ENCODE measurements at regions not wholly inside any gene's neighbourhood (a gene's known extent, or its start where the extent isn't known, plus 50 kb on each side); places are given as distances from the start of the nearest gene placed in this dataset.
"Not testable (repeated sequence)": the region's sequence is repeated elsewhere in the genome, so short reads cannot be mapped to it uniquely, and the experiment has no call there.

DNA sequence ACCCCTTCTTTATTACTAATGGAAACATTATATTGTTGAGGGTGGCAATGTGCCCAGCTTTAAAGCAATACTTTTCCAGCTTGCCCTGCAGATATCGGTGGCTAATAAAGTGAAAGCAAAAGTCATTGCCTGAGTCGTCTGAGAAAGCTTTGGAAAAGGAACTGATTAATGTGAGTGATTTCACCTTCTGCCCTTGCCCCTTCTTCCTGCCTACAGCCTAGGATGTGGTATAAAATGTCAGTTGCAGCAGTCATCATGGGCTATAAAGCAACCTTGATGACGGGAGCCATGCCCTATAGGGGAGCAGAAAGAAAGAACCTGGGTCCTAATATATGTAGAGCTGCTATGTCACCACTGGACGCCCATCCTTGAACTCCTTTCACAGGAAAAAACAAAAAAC, 132.4 kb upstream of the USP9X start:
- no peak for DNase-seq

DNA sequence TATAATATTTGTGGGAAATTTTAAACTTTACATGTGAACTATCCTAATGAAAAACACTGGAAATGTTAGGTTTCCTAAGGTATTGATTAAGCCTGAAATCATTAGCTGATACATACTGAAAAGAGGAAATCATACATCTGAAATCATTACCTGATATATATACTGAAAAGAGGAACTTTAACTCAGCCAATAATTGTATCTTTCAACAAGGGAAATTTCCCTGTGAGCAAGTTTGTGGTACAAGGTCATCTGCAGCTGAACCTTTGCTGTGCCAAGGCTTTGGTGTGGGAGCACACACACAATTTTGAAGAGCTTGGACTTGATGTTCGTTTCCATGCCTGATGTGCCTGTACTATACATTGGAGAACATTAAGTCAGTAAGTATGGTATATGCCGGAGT, 131.9 kb upstream of the USP9X start:
- no peak for DNase-seq

DNA sequence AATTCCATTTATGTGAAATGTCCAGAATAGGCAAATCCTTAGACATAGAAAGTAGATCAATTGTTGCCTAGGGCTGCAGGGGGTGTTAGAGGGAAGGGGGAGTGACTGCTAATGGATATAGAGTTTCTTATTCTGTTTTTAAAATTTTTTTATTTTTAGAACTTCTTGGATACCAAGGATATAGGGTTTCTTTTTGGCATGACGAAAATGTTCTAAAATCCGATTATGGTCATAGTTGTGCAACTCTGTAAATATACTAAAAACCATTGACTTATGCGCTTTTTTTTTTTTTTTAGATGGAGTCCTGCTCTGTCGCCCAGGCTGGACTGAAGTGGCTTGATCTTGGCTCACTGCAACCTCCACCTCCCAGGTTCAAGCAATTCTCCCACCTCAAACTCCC, 125.2 kb upstream of the USP9X start:
- no peak for DNase-seq

DNA sequence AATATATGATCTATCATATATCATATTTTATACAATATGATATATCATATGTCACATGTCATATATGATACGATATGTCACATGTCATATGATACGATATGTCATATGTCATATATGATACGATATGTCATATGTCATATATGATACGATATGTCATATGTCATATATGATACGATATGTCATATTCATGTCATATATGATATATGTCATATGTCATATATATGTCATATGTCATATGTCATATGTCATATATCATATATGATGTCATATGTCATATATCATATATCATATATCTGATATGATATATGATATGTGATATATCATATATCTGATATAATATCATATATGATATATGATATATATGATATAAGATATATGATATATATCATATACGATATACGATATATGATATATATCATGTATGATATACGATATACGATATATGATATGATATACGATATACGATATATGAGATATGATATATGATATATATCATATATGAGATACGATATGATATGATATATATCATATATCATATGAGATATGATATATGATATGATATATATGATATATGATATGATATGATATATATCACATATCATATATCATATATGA, 122.3 kb upstream of the USP9X start:
- no peak for DNase-seq

DNA sequence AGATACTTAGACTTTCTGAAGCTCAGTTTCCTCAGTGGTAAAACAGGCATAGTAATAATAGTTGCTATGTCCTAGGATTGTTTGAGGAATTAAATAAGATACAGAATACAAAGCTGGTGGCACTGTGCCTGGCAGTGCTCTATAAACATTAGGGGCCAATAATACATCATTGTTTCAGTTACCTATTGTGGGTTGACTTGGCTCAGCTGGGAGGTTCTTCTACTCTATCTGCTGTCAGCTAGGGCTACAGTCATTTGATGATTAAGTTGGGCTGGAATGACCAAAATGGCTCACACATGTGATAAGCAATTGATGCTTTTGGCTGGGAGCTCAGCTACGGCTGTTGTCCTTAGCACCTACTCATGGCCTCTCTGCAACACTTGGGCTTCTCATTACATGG, 121.2 kb upstream of the USP9X start:
- DNase-seq: no peak

DNA sequence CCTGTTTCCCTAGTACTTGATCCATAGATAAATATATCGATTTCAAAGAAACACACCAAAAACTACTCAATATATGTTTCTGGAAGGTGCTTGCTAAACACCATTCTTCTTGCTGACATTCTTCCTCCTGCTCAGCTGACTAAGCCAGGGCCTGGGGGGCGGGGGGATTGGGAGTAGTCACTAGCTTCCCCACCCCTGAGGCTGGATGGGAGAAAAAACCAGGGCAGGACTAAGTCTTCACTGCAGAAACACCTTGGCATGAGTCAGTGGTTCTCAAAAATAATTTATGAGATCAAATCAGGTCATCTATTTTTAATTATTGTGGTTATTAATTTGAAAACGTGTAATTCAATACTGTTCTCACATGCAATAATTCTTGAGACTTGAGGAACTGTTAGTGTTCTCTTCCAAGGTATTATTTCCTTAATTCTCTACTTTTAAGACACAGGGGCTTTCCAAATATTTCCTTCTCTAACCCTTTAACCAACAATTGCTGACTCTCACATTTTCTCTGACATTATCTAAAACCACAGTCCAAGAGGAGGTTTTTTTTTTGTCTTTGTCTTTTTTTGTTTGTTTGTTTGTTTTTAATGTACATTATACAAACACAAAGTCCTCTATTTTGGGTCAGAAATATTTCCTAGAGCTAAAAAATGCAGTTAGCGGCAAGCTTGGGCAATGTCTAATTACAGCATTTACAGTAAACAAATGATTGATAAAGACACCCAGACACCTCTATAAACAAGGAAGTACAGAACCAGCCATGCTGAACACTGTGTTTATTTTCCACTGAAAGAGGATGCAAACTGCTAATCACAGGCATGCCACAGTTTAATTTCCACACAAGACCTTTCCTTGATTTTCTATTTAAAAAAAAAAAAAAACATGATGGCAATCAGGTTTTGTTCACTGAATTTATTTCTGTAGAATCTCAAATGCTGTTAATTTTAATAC, 120.3 kb upstream of the USP9X start:
- no peak for DNase-seq

DNA sequence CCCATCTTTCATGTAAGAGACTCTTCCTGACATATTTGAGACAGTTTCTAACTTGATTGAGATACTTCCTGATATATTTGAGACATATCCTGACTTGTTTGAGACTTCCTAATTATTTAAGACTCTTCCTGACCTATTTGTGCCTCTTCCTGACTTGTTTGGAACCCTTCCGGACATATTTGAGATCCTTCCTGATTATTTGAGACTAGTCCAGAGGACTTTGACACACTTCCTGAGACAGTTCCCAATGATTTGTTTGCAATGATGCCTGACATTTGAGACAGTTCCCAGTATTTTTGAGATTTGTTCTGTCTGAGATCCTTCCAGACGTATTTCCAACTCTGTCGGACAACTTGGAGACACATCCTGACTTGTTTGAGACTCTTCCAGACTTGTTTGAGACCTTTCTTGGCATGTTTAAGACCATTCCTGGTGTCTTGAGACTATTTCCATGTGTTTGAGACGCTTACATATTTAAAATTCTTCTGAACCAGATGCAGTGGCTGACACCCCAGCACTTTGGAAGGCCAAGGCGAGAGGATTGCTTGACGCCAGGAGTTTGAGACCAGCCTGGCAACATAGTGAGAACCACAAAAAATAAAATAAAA, 118.9 kb upstream of the USP9X start:
- DNase-seq: no peak

DNA sequence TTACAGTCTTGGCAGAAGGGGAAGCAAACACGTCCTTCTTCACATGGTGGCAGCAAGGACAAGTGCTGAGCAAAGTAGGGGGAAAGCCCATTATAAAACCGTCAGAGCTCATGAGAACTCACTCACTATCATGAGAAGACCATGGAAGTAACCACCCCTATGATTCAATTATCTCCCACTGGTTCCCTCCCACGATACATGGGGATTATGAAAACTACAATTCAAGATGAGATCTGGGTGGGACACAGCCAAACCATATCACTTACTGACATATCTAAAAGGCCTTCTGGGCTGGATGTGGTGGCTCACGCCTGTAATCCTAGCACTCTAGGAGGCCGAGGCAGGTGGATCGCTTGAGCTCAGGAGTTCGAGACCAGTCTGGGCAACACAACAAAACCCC, 117.1 kb upstream of the USP9X start:
- no peak for DNase-seq

DNA sequence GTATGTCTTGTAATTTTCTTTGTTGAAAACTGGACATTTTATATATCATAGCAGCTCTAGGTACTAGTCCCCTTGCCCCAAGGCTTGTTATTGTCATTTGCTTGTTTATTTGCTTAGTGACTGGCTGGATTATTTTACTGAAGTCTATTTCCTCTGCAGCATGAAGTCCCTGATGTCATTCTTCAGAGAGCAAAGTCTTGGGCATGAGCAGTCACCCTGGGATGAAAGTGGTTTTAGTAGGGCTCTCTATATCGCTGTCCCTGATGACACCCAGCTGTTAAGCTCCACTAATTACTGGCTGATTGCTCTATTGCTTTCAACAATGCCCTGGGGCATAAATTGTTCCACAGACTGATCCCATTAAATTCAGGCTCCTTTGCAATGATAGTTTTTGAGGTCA, 113.5 kb upstream of the USP9X start:
- no peak for DNase-seq

DNA sequence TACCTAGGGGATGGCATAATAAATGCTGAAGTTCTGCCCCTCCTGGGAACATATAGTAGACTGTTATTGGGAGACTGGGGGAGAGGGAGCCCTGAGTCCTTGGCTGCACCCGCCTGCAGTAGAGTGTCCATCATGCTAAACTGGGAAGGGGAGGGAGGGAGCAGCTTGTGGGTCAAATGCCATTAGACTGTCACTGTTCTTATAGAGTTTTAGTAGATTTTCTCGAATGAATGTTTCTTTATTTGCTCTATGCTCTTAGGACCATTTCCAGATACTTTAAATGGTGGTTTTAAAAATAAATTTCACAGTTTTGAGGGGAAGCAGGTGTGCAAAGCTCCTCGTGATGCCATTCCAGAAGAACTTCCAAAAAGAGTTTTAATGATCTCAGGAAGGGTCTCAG, 111.6 kb upstream of the USP9X start:
- no peak for DNase-seq

DNA sequence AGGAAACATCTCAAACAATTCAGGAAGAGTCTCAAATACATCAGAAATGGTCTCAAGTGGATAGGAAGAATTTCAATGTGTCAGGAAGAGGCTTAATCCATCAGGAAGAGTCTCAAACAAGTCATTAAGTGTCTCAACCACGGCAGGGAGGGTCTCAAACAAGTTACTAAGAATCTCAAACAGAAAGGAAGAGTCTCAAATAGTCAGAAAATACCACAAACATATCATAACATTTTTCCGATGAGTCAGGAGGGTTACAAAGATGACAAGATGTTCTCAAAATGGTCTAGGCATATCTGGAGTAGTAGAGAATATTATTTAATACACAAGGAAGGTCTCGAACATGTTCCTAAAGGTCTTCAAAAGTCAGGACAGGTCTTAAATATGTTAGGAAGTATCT, 109.3 kb upstream of the USP9X start:
- no peak for DNase-seq

DNA sequence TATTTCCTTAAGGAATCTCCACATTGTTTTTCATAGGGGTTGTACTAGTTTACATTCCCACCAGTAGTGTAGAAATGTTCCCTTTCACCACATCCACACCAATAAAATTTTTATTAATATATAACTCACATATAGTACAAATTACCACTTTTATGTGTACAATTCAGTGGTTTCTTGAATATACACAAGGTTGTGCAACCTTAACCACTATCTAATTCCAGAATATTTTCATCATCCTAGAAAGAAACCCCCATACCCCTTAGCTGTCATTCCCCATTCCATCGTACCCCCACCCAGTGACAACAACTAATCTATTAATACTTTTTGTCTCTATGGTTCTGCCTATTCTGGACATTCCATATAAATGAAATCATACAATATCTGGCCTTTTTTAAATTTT, 108.3 kb upstream of the USP9X start:
- no peak for DNase-seq

DNA sequence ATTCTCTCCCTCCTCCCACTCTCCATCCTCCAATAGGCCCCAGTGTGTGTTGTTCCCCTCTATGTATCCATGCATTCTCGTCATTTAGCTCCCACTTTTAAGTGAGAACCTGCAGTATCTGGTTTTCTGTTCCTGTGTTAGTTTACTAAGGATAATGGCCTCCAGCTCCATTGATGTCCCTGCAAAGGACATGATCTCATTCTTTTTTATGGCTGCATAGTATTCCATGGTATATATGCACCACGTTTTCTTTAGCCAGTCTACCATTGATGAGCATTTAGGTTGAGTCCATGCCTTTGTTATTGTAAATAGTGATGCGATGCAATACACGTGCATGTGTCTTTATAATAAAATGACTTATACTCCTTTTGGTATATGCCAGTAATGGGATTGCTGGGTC, 100.3 kb upstream of the USP9X start:
- DNase-seq: no peak

DNA sequence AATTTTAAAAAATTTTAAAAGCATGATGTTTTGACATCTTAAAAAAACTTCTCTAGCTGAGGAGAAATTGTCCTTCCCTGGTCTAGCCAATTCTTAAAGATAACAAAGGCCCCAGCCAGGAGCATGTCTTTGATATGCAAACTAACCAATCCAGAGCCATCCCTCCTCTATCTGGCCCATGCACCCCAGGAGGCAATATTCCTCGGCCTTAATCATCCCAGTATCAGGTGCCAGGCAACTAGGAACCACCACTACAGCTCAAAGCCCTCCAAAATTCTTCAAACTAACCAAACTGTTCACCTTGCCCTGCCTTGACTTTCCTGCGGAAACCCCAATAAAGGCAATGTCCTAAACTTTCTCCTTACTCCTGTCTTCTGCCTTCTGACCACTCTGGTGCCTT, 97.8 kb upstream of the USP9X start:
- no peak for DNase-seq

DNA sequence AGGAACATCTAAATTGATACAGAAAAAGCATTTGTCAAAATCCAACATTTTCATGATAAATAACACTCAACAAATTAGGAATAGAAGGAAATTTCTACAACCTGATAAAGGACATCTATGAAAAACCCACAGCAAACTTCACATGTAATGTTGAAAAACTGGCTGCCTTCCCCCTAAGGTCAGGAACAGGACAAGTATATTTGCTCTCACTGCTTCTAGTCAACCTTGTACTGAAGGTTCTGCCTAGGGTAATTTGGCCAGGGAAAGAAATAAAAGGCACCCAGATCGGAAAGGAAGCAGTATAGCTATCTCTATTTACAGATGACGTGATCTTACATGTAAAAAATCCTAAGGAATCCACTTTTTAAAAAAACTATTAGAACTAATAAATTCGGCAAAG, 97.1 kb upstream of the USP9X start:
- no peak for DNase-seq

DNA sequence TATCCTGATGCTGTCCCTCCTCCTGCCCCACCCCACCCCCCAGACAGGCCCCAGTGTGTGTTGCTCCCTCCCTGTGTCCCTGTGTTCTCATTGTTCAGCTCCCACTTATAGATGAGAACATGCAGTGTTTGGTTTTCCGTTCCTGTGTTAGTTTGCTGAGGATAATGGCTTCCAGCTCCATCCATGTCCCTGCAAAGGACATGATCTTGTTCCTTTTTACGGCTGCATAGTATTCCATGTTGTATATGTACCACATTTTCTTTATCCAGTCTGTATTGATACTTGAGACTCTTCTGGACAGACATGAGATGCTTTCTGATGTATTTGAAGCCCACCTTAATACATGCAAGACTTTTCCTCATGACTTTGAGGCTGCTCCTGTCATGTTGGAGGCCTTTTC, 91.8 kb upstream of the USP9X start:
- DNase-seq: not testable (repeated sequence)

DNA sequence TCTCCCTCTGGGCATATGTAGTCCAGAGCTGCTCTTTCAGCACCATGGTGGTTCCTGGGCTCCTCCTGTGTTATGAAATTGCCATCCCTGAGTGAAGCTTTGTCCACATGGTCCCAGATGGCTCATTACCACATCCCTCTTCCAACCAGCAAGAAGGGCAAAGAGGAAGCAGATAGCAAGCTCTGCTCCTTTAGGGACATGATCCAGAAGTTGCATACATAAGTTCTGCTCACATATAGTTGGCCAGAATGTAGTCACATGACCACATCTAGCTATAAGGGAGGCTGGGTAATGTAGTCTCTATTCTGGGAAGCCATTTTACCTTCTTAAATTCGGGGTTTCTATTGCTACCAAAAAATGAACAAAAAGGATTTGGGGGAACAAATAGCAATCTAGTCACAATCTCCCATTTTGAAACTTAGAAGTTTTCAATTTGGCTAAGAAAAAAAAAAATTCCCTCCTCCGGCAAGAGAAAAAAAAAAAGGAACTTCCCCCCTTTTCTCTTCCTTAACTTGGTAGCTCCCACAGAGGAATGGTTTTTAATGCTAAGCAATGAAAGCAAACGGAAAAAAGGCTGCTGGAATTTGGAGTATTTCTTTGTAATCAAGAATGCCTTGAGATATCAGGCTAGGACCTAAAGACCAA, 88.2 kb upstream of the USP9X start:
- DNase-seq: no peak

DNA sequence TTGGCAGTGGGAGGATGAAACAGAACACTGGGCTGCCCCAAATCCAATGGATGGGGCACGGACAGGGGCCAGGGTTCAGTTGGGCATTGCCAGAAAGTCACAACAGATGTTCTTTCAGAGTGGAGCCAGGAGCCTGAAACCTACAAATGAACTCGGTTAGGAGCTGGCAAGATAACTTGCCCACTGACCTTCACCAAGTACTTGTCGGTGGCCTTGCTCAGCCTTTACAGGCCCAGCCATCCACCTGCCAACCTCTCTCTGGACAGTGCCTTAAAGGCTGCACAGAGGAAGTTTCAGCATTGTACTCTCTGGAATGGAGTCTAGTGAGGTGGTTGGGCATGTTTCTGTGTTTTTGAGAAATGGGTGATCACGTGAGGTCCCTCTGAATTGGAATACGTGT, 87.1 kb upstream of the USP9X start:
- no peak for DNase-seq

DNA sequence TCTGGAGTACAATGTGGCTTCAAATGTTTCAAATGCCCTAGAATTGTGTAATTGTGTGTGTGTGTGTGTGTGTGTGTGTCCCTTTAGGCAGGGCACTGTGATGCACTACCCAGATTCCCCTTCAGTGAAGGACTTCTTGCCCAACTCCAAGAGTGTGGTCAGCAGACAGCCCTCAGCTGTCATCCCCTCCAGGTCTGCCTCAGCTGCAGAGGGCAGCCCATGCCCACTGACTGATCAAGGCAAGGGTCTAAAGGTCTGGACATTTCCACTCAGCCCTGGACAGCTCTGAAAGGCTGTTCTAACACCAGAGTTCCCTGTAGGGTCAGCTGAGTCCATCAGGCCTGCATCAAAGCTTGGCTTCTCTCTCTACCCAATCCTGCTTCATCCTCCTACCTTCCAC, 83.9 kb upstream of the USP9X start:
- DNase-seq: no peak

DNA sequence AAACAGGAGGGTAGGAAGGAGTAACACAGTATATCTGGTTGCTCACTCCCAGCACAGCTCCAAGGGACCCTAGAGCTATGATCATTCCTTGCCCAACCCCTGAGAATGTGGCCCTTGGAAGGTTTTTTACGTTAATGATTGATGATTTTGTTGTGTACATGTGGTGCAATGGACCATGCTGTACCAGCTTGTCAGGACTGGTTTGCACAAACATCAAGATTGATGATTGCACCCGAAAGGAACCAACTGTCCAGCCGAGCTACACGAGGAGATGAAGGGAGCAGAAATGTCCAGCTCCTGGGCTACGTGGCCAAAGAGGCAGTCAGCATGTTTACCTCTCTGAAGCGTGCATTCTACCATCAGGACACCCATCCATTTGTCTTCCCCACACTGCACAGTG, 83.2 kb upstream of the USP9X start:
- no peak for DNase-seq

DNA sequence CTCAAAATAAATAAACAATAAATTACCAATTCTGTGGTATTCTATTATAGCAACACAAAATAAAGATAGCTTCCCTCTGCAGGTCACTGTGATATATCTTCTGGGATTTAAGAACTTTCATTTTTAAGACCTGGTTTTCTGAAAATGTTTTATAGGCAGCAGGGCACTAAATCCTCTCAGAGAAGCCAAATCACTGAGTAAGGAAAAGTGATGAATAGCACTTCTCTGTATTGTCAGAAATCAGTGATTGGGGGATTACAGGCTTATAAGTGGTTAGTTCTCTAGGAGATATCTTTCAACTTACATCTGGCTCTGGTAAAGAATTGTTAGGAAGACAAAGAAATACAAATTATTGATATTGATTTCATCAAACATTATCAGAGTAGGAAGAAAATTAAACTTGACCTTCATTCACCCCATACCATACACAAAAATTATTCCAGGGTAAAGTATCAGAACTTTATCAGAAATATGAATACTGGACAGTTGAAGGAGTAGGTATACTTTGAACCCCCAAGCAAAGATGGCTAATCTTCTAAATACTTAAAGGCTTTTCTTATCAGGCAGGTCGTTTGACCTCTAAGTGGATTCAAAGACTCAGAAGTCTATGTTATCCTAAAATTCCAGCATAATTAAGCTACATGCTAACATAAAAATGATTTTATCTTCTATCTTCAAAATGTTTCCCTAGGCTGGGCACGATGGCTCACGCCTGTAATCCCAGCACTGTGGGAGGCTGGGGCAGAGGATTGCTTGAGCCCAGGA, 81.6 kb upstream of the USP9X start:
- DNase-seq: no peak

DNA sequence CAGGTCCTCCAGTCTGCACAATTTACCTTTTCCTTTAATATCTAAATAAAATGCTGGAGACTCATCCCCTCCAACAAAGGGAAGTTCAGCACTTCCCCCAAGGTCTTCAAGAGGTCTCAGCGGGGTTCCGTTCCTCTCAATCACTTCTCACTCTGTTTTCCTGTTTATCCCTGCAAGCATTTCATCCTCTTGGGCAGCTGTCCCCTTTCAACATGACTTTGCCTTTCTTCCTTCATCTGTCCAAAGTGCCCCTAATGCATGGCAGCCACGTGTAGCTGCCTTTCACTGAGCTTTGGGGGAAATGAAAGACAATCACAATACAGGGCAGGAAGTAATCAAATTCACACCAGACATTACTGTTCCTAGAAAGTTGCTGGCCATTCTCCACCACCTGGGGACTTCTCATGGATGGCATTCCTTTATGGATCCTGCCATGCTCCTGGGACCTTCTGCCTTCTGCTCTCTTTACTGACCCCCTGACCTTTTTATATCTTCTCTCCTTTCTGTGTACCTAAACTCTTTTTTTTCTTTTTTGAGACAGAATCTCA, 79.7 kb upstream of the USP9X start:
- no peak for DNase-seq

Measured in activated CD4-positive, alpha-beta T cell treated with anti-CD3 and anti-CD28 coated beads, Interleukin-2, amount 50 U/mL, for 1 hour (primary cell).